ENCODE measurements at regions not wholly inside any gene's neighbourhood (a gene's known extent, or its start where the extent isn't known, plus 50 kb on each side); places are given as distances from the start of the nearest gene placed in this dataset.

GRCh38 chr13:109622006-109622405, 164.4 kb downstream of the IRS2 start:
- no peaks in the 10 kb centered on the region for H3K36me3 Mint-ChIP-seq (ENCODE audit: low read depth)
- H3K27me3 Mint-ChIP-seq (ENCODE audit: low read depth), result no peaks in the 10 kb centered on the region
- peaks cover 6% of the 10 kb centered on the region for H3K4me1 Mint-ChIP-seq (ENCODE audit: low read depth)
- H3K4me3 Mint-ChIP-seq (ENCODE audit: unreplicated experiment), result no peak overlapping the region
- no peak for TF ChIP-seq CTCF (IDR thresholded peaks at IDR 0.05)
- H3K27ac Mint-ChIP-seq (ENCODE audit: unreplicated experiment), result no peak overlapping the region
- DNase-seq (ENCODE audit: low spot score), result no peak
- peaks cover 3% of the 10 kb centered on the region for H3K9me3 Mint-ChIP-seq (ENCODE audit: low read depth)

- Mint-ChIP-seq H3K4me1 (ENCODE audit: low read depth) (peaks cover 21% of the 10 kb centered on the region), H3K27me3 (ENCODE audit: low read depth) (no peaks in the 10 kb centered on the region), H3K36me3 (ENCODE audit: low read depth) (no peaks in the 10 kb centered on the region), H3K4me3 (ENCODE audit: unreplicated experiment) (no peak overlapping the region), H3K27ac (ENCODE audit: unreplicated experiment) (peak overlapping the region; percentile 15), H3K9me3 (ENCODE audit: low read depth) (peaks cover 3% of the 10 kb centered on the region)
- no peak for DNase-seq (ENCODE audit: low spot score)
- no peak for TF ChIP-seq CTCF (IDR thresholded peaks at IDR 0.05)
Measured at GRCh38 chr13:109615721-109616420, 170.5 kb downstream of the IRS2 start.

- peaks cover 3% of the 10 kb centered on the region for H3K36me3 Mint-ChIP-seq (ENCODE audit: low read depth)
- peaks cover 3% of the 10 kb centered on the region for H3K9me3 Mint-ChIP-seq (ENCODE audit: low read depth)
- peaks cover 18% of the 10 kb centered on the region for H3K4me1 Mint-ChIP-seq (ENCODE audit: low read depth)
- no peak overlapping the region for H3K4me3 Mint-ChIP-seq (ENCODE audit: unreplicated experiment)
- no peak for DNase-seq (ENCODE audit: low spot score)
- H3K27ac Mint-ChIP-seq (ENCODE audit: unreplicated experiment), result no peak overlapping the region
- TF ChIP-seq CTCF (IDR thresholded peaks at IDR 0.05), result no peak
- H3K27me3 Mint-ChIP-seq (ENCODE audit: low read depth), result no peaks in the 10 kb centered on the region
Measured at GRCh38 chr13:109611912-109612691, 174.3 kb downstream of the IRS2 start.

DNA sequence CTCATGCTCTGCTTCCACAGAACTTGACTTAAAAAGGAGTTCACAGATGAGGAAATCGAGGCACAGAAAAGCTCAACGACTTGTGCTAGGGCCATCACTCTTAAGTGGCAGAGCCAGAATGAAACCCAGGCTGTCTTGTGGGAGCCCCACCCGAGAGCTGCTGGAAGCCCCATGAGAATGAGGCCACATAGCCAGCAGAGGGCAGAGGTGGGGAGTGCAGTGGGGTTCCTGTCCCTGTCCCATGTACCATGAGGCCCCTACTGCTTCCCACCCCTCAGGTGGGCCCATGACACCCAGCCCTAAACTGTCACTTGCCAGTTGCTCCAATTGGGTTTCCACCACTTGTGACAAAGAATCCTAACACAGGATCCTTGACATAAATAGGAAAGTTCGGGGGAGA, 175.9 kb downstream of the IRS2 start:
- Mint-ChIP-seq H3K4me3 (ENCODE audit: unreplicated experiment) (no peak overlapping the region), H3K9me3 (ENCODE audit: low read depth) (peaks cover 3% of the 10 kb centered on the region), H3K4me1 (ENCODE audit: low read depth) (peaks cover 6% of the 10 kb centered on the region), H3K27me3 (ENCODE audit: low read depth) (no peaks in the 10 kb centered on the region), H3K36me3 (ENCODE audit: low read depth) (peaks cover 3% of the 10 kb centered on the region), H3K27ac (ENCODE audit: unreplicated experiment) (no peak overlapping the region)
- DNase-seq (ENCODE audit: low spot score), result no peak
- peak; percentile 38 for TF ChIP-seq CTCF (IDR thresholded peaks at IDR 0.05)

GRCh38 chr13:109608503-109608902, 177.9 kb downstream of the IRS2 start:
- no peak for DNase-seq (ENCODE audit: low spot score)
- no peaks in the 10 kb centered on the region for H3K27me3 Mint-ChIP-seq (ENCODE audit: low read depth)
- no peak for TF ChIP-seq CTCF (IDR thresholded peaks at IDR 0.05)
- no peaks in the 10 kb centered on the region for H3K4me1 Mint-ChIP-seq (ENCODE audit: low read depth)
- H3K36me3 Mint-ChIP-seq (ENCODE audit: low read depth), result peaks cover 3% of the 10 kb centered on the region
- H3K9me3 Mint-ChIP-seq (ENCODE audit: low read depth), result peaks cover 3% of the 10 kb centered on the region
- H3K4me3 Mint-ChIP-seq (ENCODE audit: unreplicated experiment), result no peak overlapping the region
- H3K27ac Mint-ChIP-seq (ENCODE audit: unreplicated experiment), result no peak overlapping the region
